ENCODE measurements at regions not wholly inside any gene's neighbourhood (a gene's known extent, or its start where the extent isn't known, plus 50 kb on each side); places are given as distances from the start of the nearest gene placed in this dataset.

- H3K9me3 ChIP-seq (ENCODE audit: control insufficient read depth, insufficient read depth, low read depth, low read length), result no peaks in the 10 kb centered on the region
- H3K27ac ChIP-seq (ENCODE audit: low read length), result no peak overlapping the region
- H3K36me3 ChIP-seq (ENCODE audit: control insufficient read depth, insufficient read depth, low read length), result no peaks in the 10 kb centered on the region
- DNase-seq (ENCODE audit: low read depth, low spot score), result no peak
- ATAC-seq, result no peak
- TF ChIP-seq CTCF (IDR thresholded peaks at IDR 0.05), result no peak
- TF ChIP-seq TCF7L2 (IDR thresholded peaks at IDR 0.05; ENCODE audit: low read depth, low read length), result no peak
- no peak for TF ChIP-seq POLR2AphosphoS5 (IDR thresholded peaks at IDR 0.05; ENCODE audit: low read depth, low read length)
- no peak for TF ChIP-seq REST (IDR thresholded peaks at IDR 0.05; ENCODE audit: insufficient read depth in 1 of 2, low read depth in 2 of 2, low read length in 1 of 2)
- TF ChIP-seq SIN3A (IDR thresholded peaks at IDR 0.05; ENCODE audit: borderline replicate concordance, insufficient read depth, low read depth, low read length), result no peak
- in situ Hi-C loops (cut with HindIII; ENCODE audit: low pct_unique_long_range_greater_than_20kb, low sequenced_read_pairs), result no loop called here
- POLR2A ChIA-PET, result no interaction called here
- CTCF ChIA-PET, result interaction anchor here (0.7 kb wide), 1 partner anchor 232 kb away, joined by 3 read pairs; no protein-coding TSS in a partner anchor
- intact Hi-C loops (cut with micrococcal nuclease; ENCODE audit: unreplicated experiment), result no loop called here
- H3K4me3 ChIP-seq (ENCODE audit: low read depth in 2 of 2, low read length in 2 of 2), result no peak overlapping the region
- peaks cover 11% of the 10 kb centered on the region for H3K27me3 ChIP-seq (ENCODE audit: control insufficient read depth, insufficient read depth, low read length)
- BruUV-seq (replicated peaks), result no TSS peak
- no peaks in the 10 kb centered on the region for H3K4me1 ChIP-seq (ENCODE audit: control insufficient read depth, insufficient read depth, low read length)
These were observed 74.7 kb upstream of the B3GAT1 start for GRCh38 chr11:134486704-134487103.

- no TSS peak for BruUV-seq (replicated peaks)
- Histone ChIP-seq H3K27ac (ENCODE audit: low read length) (no peak overlapping the region), H3K9me3 (ENCODE audit: control insufficient read depth, insufficient read depth, low read depth, low read length) (no peaks in the 10 kb centered on the region), H3K4me3 (ENCODE audit: low read depth in 2 of 2, low read length in 2 of 2) (no peak overlapping the region), H3K36me3 (ENCODE audit: control insufficient read depth, insufficient read depth, low read length) (no peaks in the 10 kb centered on the region), H3K4me1 (ENCODE audit: control insufficient read depth, insufficient read depth, low read length) (no peaks in the 10 kb centered on the region), H3K27me3 (ENCODE audit: control insufficient read depth, insufficient read depth, low read length) (peaks cover 12% of the 10 kb centered on the region)
- no peak for DNase-seq (ENCODE audit: low read depth, low spot score)
- no peak for ATAC-seq
- in situ Hi-C loops (cut with HindIII; ENCODE audit: low pct_unique_long_range_greater_than_20kb, low sequenced_read_pairs), result no loop called here
- ChIA-PET CTCF (interaction anchor here (0.7 kb wide), 1 partner anchor 232 kb away, joined by 3 read pairs; no protein-coding TSS in a partner anchor), POLR2A (no interaction called here)
- TF ChIP-seq REST (IDR thresholded peaks at IDR 0.05; ENCODE audit: insufficient read depth in 1 of 2, low read depth in 2 of 2, low read length in 1 of 2) (no peak), POLR2AphosphoS5 (IDR thresholded peaks at IDR 0.05; ENCODE audit: low read depth, low read length) (no peak), TCF7L2 (IDR thresholded peaks at IDR 0.05; ENCODE audit: low read depth, low read length) (no peak), CTCF (IDR thresholded peaks at IDR 0.05) (no peak), SIN3A (IDR thresholded peaks at IDR 0.05; ENCODE audit: borderline replicate concordance, insufficient read depth, low read depth, low read length) (no peak)
- intact Hi-C loops (cut with micrococcal nuclease; ENCODE audit: unreplicated experiment), result no loop called here
These were observed 74.1 kb upstream of the B3GAT1 start for GRCh38 chr11:134486106-134486505.

Data from Panc1 (cell line).